H1 (cell line): ENCODE measurements at regions not wholly inside any gene's neighbourhood (a gene's known extent, or its start where the extent isn't known, plus 50 kb on each side); places are given as distances from the start of the nearest gene placed in this dataset.
A peak's percentile ranks its signal among the peaks of the same experiment; 100 is the strongest.

Experiments used
- CTCF ChIA-PET: fragments of 300-600 bp; sonication (Branson Sonifier 250); formaldehyde crosslinking; loops from one replicate; lab custom pipeline; 2021; ENCODE audit not compliant: partially characterized antibody; lab: Charles Lee
- POLR2A ChIA-PET: fragments of 300-600 bp; sonication (Branson Sonifier 250); formaldehyde crosslinking; loops from one replicate; lab custom pipeline; 2021; ENCODE audit warnings: inconsistent platforms; ENCODE audit not compliant: partially characterized antibody; lab: Charles Lee
- DNase-seq, 2 experiments: peaks; one replicate each; pipeline versions ENCODE4 v3.0.0 to v3.0.0-alpha.2; 2010 to 2022; ENCODE audit warnings: low spot score in 2 of 2, low read depth in 1 of 2, mixed read lengths in 1 of 2
- FAIRE-seq: peaks from 2 replicates; lab custom pipeline; 2011; peaks lifted over from hg19 to GRCh38; lab: Jason Lieb, UNC
- H2AFZ ChIP-seq: 2 replicates; pipeline ENCODE4 v1.8.1; 2012; ENCODE audit warnings: low read length, inconsistent platforms
- H2AK5ac ChIP-seq: 2 replicates; pipeline ENCODE4 v1.6.1; 2013; ENCODE audit warnings: low read depth, low read length
- H2BK120ac ChIP-seq: replicated peaks from 2 replicates; pipeline ENCODE3; 2013; ENCODE audit warnings: low read depth, low read length, inconsistent platforms
- H2BK12ac ChIP-seq: 2 replicates; pipeline ENCODE4 v1.6.1; 2013; ENCODE audit warnings: low read depth, low read length
- H2BK15ac ChIP-seq: 2 replicates; pipeline ENCODE4 v1.6.1; 2013; ENCODE audit warnings: low read length
- H2BK20ac ChIP-seq: 2 replicates; pipeline ENCODE4 v1.6.1; 2013; ENCODE audit warnings: low read length
- H2BK5ac ChIP-seq: 2 replicates; pipeline ENCODE4 v1.6.1; 2013; ENCODE audit warnings: low read depth, low read length
- H3K14ac ChIP-seq: 2 replicates; pipeline ENCODE4 v1.6.1; 2013; ENCODE audit warnings: inconsistent platforms; ENCODE audit not compliant: insufficient read length
- H3K18ac ChIP-seq: 2 replicates; pipeline ENCODE4 v1.6.1; 2013; ENCODE audit warnings: low read length; ENCODE audit errors: extremely low read depth
- H3K23ac ChIP-seq: 2 replicates; pipeline ENCODE4 v1.6.1; 2013; ENCODE audit warnings: inconsistent platforms; ENCODE audit not compliant: insufficient read length
- H3K23me2 ChIP-seq: 2 replicates; pipeline ENCODE4 v1.6.1; 2013; ENCODE audit warnings: low read depth, low read length
- H3K27ac ChIP-seq: 2 replicates; pipeline ENCODE4 v1.6.1; 2011; ENCODE audit warnings: low read depth, low read length, inconsistent platforms
- H3K27me3 ChIP-seq, 4 experiments: replicated peaks in 1 of 4; 1 replicate in 1 of 4; 2 replicates in 3 of 4; pipeline versions ENCODE4 v1.6.1 to v1.8.1; 2011 to 2013; ENCODE audit warnings: low read length in 3 of 4, mild to moderate bottlenecking in 3 of 4, inconsistent platforms in 2 of 4, mixed read lengths in 2 of 4, moderate library complexity in 1 of 4; ENCODE audit not compliant: control insufficient read depth in 3 of 4, insufficient read depth in 3 of 4; ENCODE audit errors: extremely low read depth in 1 of 4
- H3K36me3 ChIP-seq, 4 experiments: 2 replicates each; pipeline versions ENCODE4 v1.6.1 to v1.8.1; 2011 to 2013; ENCODE audit warnings: mild to moderate bottlenecking in 4 of 4, low read length in 3 of 4, moderate library complexity in 2 of 4, control low read depth in 1 of 4, inconsistent platforms in 1 of 4; ENCODE audit not compliant: insufficient read depth in 4 of 4, control insufficient read depth in 2 of 4
- H3K4ac ChIP-seq: replicated peaks from 2 replicates; pipeline ENCODE3; 2013; ENCODE audit warnings: low read length, low read depth, mixed read lengths, inconsistent platforms; ENCODE audit not compliant: insufficient read length
- H3K4me1 ChIP-seq, 4 experiments: replicated peaks in 1 of 4; 1 replicate in 1 of 4; 2 replicates in 3 of 4; pipeline versions ENCODE4 v1.6.1 to v1.8.1; 2011 to 2013; ENCODE audit warnings: low read length in 3 of 4, inconsistent platforms in 2 of 4, mixed read lengths in 1 of 4; ENCODE audit not compliant: insufficient read depth in 4 of 4, control insufficient read depth in 3 of 4
- H3K4me2 ChIP-seq, 2 experiments: 2 replicates each; pipeline versions ENCODE4 v1.6.1 to v1.8.1; 2011 to 2013; ENCODE audit warnings: low read depth in 2 of 2, low read length in 2 of 2, control low read depth in 1 of 2, inconsistent platforms in 1 of 2, mild to moderate bottlenecking in 1 of 2; ENCODE audit not compliant: insufficient read depth in 1 of 2
- H3K4me3 ChIP-seq, 4 experiments: fragments of 200-600, 300-600 bp in 1 of 4; sonication (generic), shearing (Covaris generic), sonication (Bioruptor Twin) in 1 of 4; 2 replicates each; pipeline versions ENCODE4 v1.5.1 to v1.8.1; 2011 to 2016; ENCODE audit warnings: low read length in 4 of 4, low read depth in 3 of 4, control low read depth in 2 of 4, inconsistent platforms in 2 of 4, mild to moderate bottlenecking in 2 of 4, mixed read lengths in 1 of 4, moderate library complexity in 1 of 4; ENCODE audit not compliant: insufficient read depth in 2 of 4; ENCODE audit errors: extremely low read depth in 1 of 4
- H3K56ac ChIP-seq: replicated peaks from 2 replicates; pipeline ENCODE3; 2013; ENCODE audit warnings: low read depth, mild to moderate bottlenecking, mixed read lengths, low read length, inconsistent platforms; ENCODE audit not compliant: insufficient read length
- H3K79me1 ChIP-seq: 2 replicates; pipeline ENCODE4 v1.6.1; 2013; ENCODE audit warnings: low read depth, low read length, control low read depth
- H3K79me2 ChIP-seq, 2 experiments: 2 replicates each; pipeline versions ENCODE4 v1.6.1 to v1.8.1; 2012 to 2013; ENCODE audit warnings: low read length in 2 of 2, mild to moderate bottlenecking in 2 of 2, inconsistent platforms in 1 of 2; ENCODE audit not compliant: insufficient read depth in 2 of 2, control insufficient read depth in 1 of 2
- H3K9ac ChIP-seq, 4 experiments: replicated peaks in 1 of 4; 1 replicate in 1 of 4; 2 replicates in 3 of 4; pipeline versions ENCODE4 v1.6.1 to v1.8.1; 2011 to 2013; ENCODE audit warnings: low read depth in 3 of 4, low read length in 3 of 4, control low read depth in 2 of 4, mild to moderate bottlenecking in 2 of 4, moderate library complexity in 2 of 4, inconsistent platforms in 1 of 4; ENCODE audit errors: extremely low read depth in 1 of 4
- H3K9me3 ChIP-seq, 2 experiments: 2 replicates each; pipeline versions ENCODE4 v1.6.1 to v1.8.1; 2012 to 2013; ENCODE audit warnings: mild to moderate bottlenecking in 2 of 2, moderate library complexity in 2 of 2, control low read depth in 1 of 2, inconsistent platforms in 1 of 2, low read depth in 1 of 2, low read length in 1 of 2, mixed read lengths in 1 of 2; ENCODE audit not compliant: insufficient read depth in 2 of 2
- H4K20me1 ChIP-seq, 2 experiments: replicated peaks in 1 of 2; 2 replicates each; pipeline versions ENCODE3 to v1.8.1; 2011 to 2013; ENCODE audit warnings: inconsistent platforms in 2 of 2, low read length in 2 of 2, mild to moderate bottlenecking in 1 of 2; ENCODE audit not compliant: insufficient read depth in 2 of 2, control insufficient read depth in 1 of 2
- H4K5ac ChIP-seq: 2 replicates; pipeline ENCODE4 v1.6.1; 2013; ENCODE audit warnings: low read length, low read depth, mixed read lengths, inconsistent platforms; ENCODE audit not compliant: insufficient read length
- H4K8ac ChIP-seq: 2 replicates; pipeline ENCODE4 v1.8.0; 2013; ENCODE audit warnings: mild to moderate bottlenecking, moderate library complexity, low read length, inconsistent platforms; ENCODE audit not compliant: insufficient read depth; ENCODE audit errors: extremely low read depth
- H4K91ac ChIP-seq: replicated peaks from 2 replicates; pipeline ENCODE3; 2013; ENCODE audit warnings: low read length, mixed read lengths, inconsistent platforms; ENCODE audit not compliant: insufficient read length
- KDM4A ChIP-seq: IDR thresholded peaks from one replicate; pipeline ENCODE4 v1.7.1; 2012; ENCODE audit warnings: low read depth, mild to moderate bottlenecking, moderate library complexity, low read length, inconsistent platforms; ENCODE audit not compliant: severe bottlenecking
- SRF ChIP-seq: IDR thresholded peaks from 2 replicates; pipeline ENCODE4 v1.6.1; 2011; ENCODE audit warnings: mild to moderate bottlenecking, low read depth, low read length, moderate library complexity
- WGBS, 2 experiments: shearing (Covaris generic) in 1 of 2; methylation state at CpG; one replicate each; pipeline versions ENCODE4 v1.1.6 to v1.1.7; 2013 to 2015; ENCODE audit warnings: low lambda C conversion rate in 2 of 2, mixed read lengths in 2 of 2, inconsistent platforms in 1 of 2, low coverage in 1 of 2, missing lambda C conversion rate in 1 of 2; ENCODE audit not compliant: insufficient replicate concordance in 2 of 2, insufficient coverage in 1 of 2, insufficient read length in 1 of 2; ENCODE audit errors: extremely low coverage in 1 of 2, missing lambda C conversion rate in 1 of 2; 5-methylcytosine and 5-hydroxymethylcytosine counted together

DNA sequence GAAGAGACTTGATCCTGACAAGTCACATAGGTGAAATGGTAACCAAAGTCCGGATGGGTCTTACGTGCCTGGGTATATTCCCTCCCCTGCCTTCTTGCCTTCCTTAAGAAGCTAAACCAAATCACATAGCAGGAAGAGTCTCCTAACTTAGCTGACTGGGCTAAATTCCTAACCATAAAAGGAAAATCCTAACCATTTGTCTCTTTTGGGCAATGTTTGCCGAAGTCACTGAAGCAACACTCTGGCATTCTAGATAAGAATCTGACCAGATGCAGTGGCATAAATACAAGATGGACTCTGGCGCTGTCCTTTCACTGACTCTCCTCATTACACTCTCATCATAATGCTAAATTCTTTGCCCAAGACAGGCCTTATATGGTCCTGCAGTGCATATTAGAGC, 625.5 kb upstream of the RORB start:
- Histone ChIP-seq H2AFZ (no peak overlapping the region), H3K4me3 (no peak overlapping the region), H3K79me1 (no peaks in the 10 kb centered on the region), H4K91ac (no peak overlapping the region), H2BK15ac (no peak overlapping the region), H3K23ac (no peak overlapping the region), H3K4me1 (no peaks in the 10 kb centered on the region), H2BK120ac (no peak overlapping the region), H3K23me2 (no peaks in the 10 kb centered on the region), H4K5ac (no peak overlapping the region), H3K9me3 (no peaks in the 10 kb centered on the region), H3K36me3 (no peaks in the 10 kb centered on the region), H3K18ac (no peak overlapping the region), H2BK5ac (no peak overlapping the region), H3K27ac (no peak overlapping the region), H2BK12ac (no peak overlapping the region), H3K4me2 (no peak overlapping the region), H3K14ac (no peak overlapping the region), H3K27me3 (no peaks in the 10 kb centered on the region), H2BK20ac (no peak overlapping the region), H3K4ac (no peak overlapping the region), H3K9ac (no peak overlapping the region), H4K8ac (no peak overlapping the region), H3K56ac (no peak overlapping the region), H4K20me1 (no peaks in the 10 kb centered on the region), H2AK5ac (no peak overlapping the region), H3K79me2 (no peaks in the 10 kb centered on the region)
- 91% methylated on average over 4 of the region's 4 CpGs; no CpG with 5 or more reads in 1 of the 2 experiments for WGBS, 2 experiments
- peak; percentile 43; the same call in 1 of the 2 replicates for TF ChIP-seq SRF
- no peak for TF ChIP-seq KDM4A
- POLR2A ChIA-PET, result interaction anchor here (1.1 kb wide), 1 partner anchor 17 kb away, joined by 3 read pairs; no protein-coding TSS in a partner anchor
- DNase-seq, result no peak
- CTCF ChIA-PET, result interaction anchor here (1.0 to 1.4 kb wide), 2 partner anchors 12 to 21 kb away, joined by 4 read pairs; no protein-coding TSS in a partner anchor
- FAIRE-seq, result no peak
